GM12878 (cell line): ENCODE measurements at regions not wholly inside any gene's neighbourhood (a gene's known extent, or its start where the extent isn't known, plus 50 kb on each side); places are given as distances from the start of the nearest gene placed in this dataset.

Source experiments
- ATAC-seq: fragments of 200-7000 bp; cut with Tn5 transposase; 3 replicates; pipeline ENCODE4 v1.9.1; 2020; ENCODE audit warnings: mild to moderate bottlenecking, moderate library complexity
- BruUV-seq: library from RNA; stranded (reverse); fragments of 400-500 nt; replicated peaks from 2 replicates; lab custom pipeline; 2021; lab: Mats Ljungman, UMichigan
- CTCF ChIA-PET: fragments of 300-600 bp; sonication (Branson Sonifier 250); formaldehyde crosslinking; extraction: SDS; loops from one replicate; lab custom pipeline; 2021; ENCODE audit warnings: inconsistent platforms; lab: Yijun Ruan, JAX
- POLR2A ChIA-PET: fragments of 350-600 bp; formaldehyde crosslinking; extraction: SDS; loops from one replicate; lab custom pipeline; 2021; ENCODE audit warnings: inconsistent platforms; lab: Charles Lee
- RAD21 ChIA-PET: fragments of 300-600 bp; sonication (Branson Sonifier 250); formaldehyde crosslinking; loops from one replicate; lab custom pipeline; 2023; ENCODE audit warnings: antibody characterized with exemption; ENCODE audit not compliant: unreplicated experiment; lab: Charles Lee
- SMC1A ChIA-PET: fragments of 300-600 bp; sonication (Branson Sonifier 250); formaldehyde crosslinking; loops from one replicate; lab custom pipeline; 2023; ENCODE audit not compliant: unreplicated experiment, uncharacterized antibody; lab: Charles Lee
- DNase-seq: peaks from one replicate; pipeline ENCODE4 v3.0.0-alpha.2; 2011; ENCODE audit warnings: low read depth, low spot score
- FAIRE-seq: peaks from 3 replicates; lab custom pipeline; 2011; peaks lifted over from hg19 to GRCh38; lab: Jason Lieb, UNC
- H2AFZ ChIP-seq: 2 replicates; pipeline ENCODE4 v1.6.0; 2011; ENCODE audit warnings: low read depth, low read length, control low read depth; ENCODE audit not compliant: control insufficient read depth
- H3K27ac ChIP-seq: 2 replicates; pipeline ENCODE4 v1.5.1; 2011; ENCODE audit warnings: control low read depth; ENCODE audit not compliant: control insufficient read depth, insufficient read depth
- H3K27me3 ChIP-seq, 2 experiments: replicated peaks in 1 of 2; 2 replicates each; pipeline versions ENCODE4 v1.6.0 to v1.6.1; 2011; ENCODE audit warnings: low read length in 1 of 2; ENCODE audit not compliant: control insufficient read depth in 2 of 2, insufficient read depth in 2 of 2
- H3K36me3 ChIP-seq, 2 experiments: 2 replicates each; pipeline ENCODE4 v1.5.1; 2011; ENCODE audit warnings: low read length in 1 of 2; ENCODE audit not compliant: control insufficient read depth in 2 of 2, insufficient read depth in 2 of 2
- H3K4me1 ChIP-seq: 2 replicates; pipeline ENCODE4 v1.6.1; 2011; ENCODE audit warnings: mild to moderate bottlenecking, low read length, moderate library complexity, mixed read lengths; ENCODE audit not compliant: control insufficient read depth, insufficient read depth
- H3K4me2 ChIP-seq: 2 replicates; pipeline ENCODE4 v1.6.0; 2011; ENCODE audit warnings: control low read depth; ENCODE audit not compliant: control insufficient read depth, insufficient read depth
- H3K4me3 ChIP-seq: fragments of 200-600 bp; sonication (generic); 2 replicates; pipeline ENCODE4 v1.5.1; 2016
- H3K79me2 ChIP-seq: 2 replicates; pipeline ENCODE4 v1.6.0; 2011; ENCODE audit warnings: low read length; ENCODE audit not compliant: control insufficient read depth, insufficient read depth
- H3K9ac ChIP-seq: 2 replicates; pipeline ENCODE4 v1.8.0; 2011; ENCODE audit warnings: low read length, control low read depth, mixed read lengths; ENCODE audit not compliant: control insufficient read depth, insufficient read depth
- H3K9me3 ChIP-seq: replicated peaks from 3 replicates; pipeline ENCODE4 v1.5.1; 2011; ENCODE audit warnings: mild to moderate bottlenecking, low read length; ENCODE audit not compliant: control insufficient read depth, insufficient read depth
- H4K20me1 ChIP-seq: 2 replicates; pipeline ENCODE4 v1.6.0; 2011; ENCODE audit not compliant: control insufficient read depth, insufficient read depth
- BCL11A ChIP-seq: IDR thresholded peaks from 2 replicates; pipeline ENCODE4 v1.6.1; 2011; ENCODE audit warnings: low read depth, low read length
- HDAC6 ChIP-seq: fragments of 200-600 bp; sonication (generic); IDR thresholded peaks from one replicate; pipeline ENCODE4 v1.8.0; 2017; ENCODE audit warnings: antibody characterized with exemption; ENCODE audit not compliant: unreplicated experiment
- MEF2B ChIP-seq: fragments of 450-650 bp; IDR thresholded peaks from 2 replicates; pipeline ENCODE4 v1.6.1; 2018; ENCODE audit warnings: mild to moderate bottlenecking, moderate library complexity; ENCODE audit not compliant: partially characterized antibody, poor library complexity, severe bottlenecking
- MTA3 ChIP-seq: IDR thresholded peaks from 2 replicates; pipeline ENCODE4 v1.6.1; 2012; ENCODE audit warnings: low read length, inconsistent platforms, borderline replicate concordance
- POU2F2 ChIP-seq: IDR thresholded peaks from 3 replicates; pipeline ENCODE4 v1.6.1; 2011; ENCODE audit warnings: low read depth, mild to moderate bottlenecking, low read length, borderline replicate concordance
- ZBED1 ChIP-seq: IDR thresholded peaks from 2 replicates; pipeline ENCODE4 v1.6.1; 2016; ENCODE audit warnings: borderline replicate concordance
- WGBS: methylation state at CpG from one replicate; pipeline ENCODE4 v1.1.6; 2016; ENCODE audit warnings: low lambda C conversion rate; ENCODE audit not compliant: insufficient replicate concordance, insufficient coverage; ENCODE audit errors: missing lambda C conversion rate; 5-methylcytosine and 5-hydroxymethylcytosine counted together
- in situ Hi-C: fragments of 300-500 bp; cut with MboI; formaldehyde crosslinking; loops from 9 replicates; pipeline ENCODE4 v1.14.3; 2018; ENCODE audit warnings: mixed read lengths
- intact Hi-C: fragments of 100-400 bp; cut with micrococcal nuclease; formaldehyde crosslinking; loops from one replicate; pipeline ENCODE4 v1.14.2; 2022; ENCODE audit not compliant: unreplicated experiment
- TF ChIP-seq, protein P1 (sequence below): IDR thresholded peaks from 2 replicates; pipeline ENCODE4 v1.6.1; 2011; ENCODE audit warnings: mild to moderate bottlenecking, low read depth, low read length, moderate library complexity; ENCODE audit not compliant: insufficient replicate concordance
- TF ChIP-seq, protein P2 (sequence below): fragments of 450-650 bp; conservative IDR thresholded peaks from 2 replicates; pipeline ENCODE4 v1.6.1; 2017; ENCODE audit warnings: mild to moderate bottlenecking, moderate library complexity

DNA sequence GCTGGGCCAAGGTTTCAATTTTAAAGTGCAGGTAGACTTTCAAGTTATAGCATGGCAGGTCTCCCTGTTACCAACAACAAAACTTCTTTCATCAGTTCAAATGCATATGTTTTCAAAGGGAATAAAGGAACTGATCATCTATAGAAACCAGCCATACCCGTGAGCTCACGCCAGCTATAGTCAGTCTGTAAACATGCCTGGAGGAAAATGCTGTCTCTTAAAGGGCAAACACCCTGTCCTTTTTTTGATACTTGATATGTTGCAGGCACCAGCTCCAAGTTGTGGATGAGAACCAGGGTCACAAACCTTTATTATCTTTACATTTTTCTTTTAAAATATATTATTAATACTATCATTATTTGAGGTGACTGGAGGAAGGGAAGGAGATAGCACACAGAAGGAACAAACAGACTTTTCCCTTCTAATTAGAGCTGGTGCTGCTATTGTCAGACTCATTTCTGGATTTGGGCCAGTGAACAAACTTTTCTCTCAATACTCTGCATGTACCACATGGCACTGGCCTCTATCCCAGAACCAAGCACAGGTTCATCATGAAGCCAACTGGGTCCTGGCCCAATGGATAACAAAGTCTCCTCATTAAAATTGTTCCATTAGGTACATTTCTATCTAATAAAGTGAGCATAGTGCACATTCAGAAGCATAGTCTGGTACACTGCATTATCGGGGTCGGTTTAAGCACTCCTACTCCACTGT, 1102.4 kb downstream of the SORCS3 start:
- DNase-seq (no peak), ATAC-seq (no peak), FAIRE-seq (no peak)
- H3K4me3 ChIP-seq, result no peak overlapping the region
- 43% methylated on average over 4 of the region's 4 CpGs for WGBS
- SMC1A ChIA-PET, result no interaction called here
- H3K4me1 ChIP-seq, result no peaks in the 10 kb centered on the region
- H3K4me2 ChIP-seq, result no peak overlapping the region
- no TSS peak for BruUV-seq
- no peak overlapping the region for H2AFZ ChIP-seq
- intact Hi-C loops, result no loop called here
- H3K9me3 ChIP-seq, result no peaks in the 10 kb centered on the region
- no peaks in the 10 kb centered on the region for H4K20me1 ChIP-seq
- in situ Hi-C loops, result no loop called here
- POLR2A ChIA-PET, result no interaction called here
- TF ChIP-seq ZBED1, result no peak
- no peak for TF ChIP-seq HDAC6
- no peak for TF ChIP-seq MTA3
- no peak for TF ChIP-seq BCL11A
- TF ChIP-seq, protein P1, sequence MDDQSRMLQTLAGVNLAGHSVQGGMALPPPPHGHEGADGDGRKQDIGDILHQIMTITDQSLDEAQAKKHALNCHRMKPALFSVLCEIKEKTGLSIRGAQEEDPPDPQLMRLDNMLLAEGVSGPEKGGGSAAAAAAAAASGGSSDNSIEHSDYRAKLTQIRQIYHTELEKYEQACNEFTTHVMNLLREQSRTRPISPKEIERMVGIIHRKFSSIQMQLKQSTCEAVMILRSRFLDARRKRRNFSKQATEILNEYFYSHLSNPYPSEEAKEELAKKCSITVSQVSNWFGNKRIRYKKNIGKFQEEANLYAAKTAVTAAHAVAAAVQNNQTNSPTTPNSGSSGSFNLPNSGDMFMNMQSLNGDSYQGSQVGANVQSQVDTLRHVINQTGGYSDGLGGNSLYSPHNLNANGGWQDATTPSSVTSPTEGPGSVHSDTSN, result no peak
- TF ChIP-seq, protein P2, sequence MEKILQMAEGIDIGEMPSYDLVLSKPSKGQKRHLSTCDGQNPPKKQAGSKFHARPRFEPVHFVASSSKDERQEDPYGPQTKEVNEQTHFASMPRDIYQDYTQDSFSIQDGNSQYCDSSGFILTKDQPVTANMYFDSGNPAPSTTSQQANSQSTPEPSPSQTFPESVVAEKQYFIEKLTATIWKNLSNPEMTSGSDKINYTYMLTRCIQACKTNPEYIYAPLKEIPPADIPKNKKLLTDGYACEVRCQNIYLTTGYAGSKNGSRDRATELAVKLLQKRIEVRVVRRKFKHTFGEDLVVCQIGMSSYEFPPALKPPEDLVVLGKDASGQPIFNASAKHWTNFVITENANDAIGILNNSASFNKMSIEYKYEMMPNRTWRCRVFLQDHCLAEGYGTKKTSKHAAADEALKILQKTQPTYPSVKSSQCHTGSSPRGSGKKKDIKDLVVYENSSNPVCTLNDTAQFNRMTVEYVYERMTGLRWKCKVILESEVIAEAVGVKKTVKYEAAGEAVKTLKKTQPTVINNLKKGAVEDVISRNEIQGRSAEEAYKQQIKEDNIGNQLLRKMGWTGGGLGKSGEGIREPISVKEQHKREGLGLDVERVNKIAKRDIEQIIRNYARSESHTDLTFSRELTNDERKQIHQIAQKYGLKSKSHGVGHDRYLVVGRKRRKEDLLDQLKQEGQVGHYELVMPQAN, result no peak
- TF ChIP-seq POU2F2, result no peak
- TF ChIP-seq MEF2B, result no peak
- no peaks in the 10 kb centered on the region for H3K27me3 ChIP-seq
- H3K79me2 ChIP-seq, result no peaks in the 10 kb centered on the region
- no peak overlapping the region for H3K27ac ChIP-seq
- no peak overlapping the region for H3K9ac ChIP-seq
- CTCF ChIA-PET, result no interaction called here
- H3K36me3 ChIP-seq, result no peaks in the 10 kb centered on the region
- RAD21 ChIA-PET, result no interaction called here
